ENCODE measurements at regions not wholly inside any gene's neighbourhood (a gene's known extent, or its start where the extent isn't known, plus 50 kb on each side); places are given as distances from the start of the nearest gene placed in this dataset.

- no peak for DNase-seq (ENCODE audit: low spot score)
Measured at GRCh38 chrX:11056322-11057176, 54.6 kb upstream of the HCCS start.

DNA sequence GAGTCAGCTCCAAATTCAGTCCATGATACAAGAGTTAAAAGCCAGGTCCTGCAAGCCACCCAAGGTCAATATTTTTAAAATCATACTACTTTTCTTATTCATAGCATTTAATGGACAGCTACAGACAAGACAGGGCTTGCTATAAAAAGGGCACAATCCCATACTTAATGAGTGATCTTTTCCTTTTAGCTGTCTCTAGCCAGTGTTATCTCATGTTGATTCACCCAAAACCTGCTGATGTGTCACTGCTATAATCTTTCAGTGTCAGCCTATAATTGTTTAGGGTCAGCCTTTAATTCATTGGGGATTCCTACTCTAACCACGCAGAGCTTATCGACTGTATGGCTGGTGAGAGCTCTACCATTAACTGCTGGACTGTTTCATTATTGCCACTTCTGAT lies 51.2 kb upstream of the HCCS start:
- no peak for DNase-seq (ENCODE audit: low spot score)

All from HT-29 (cell line).